Panc1 (cell line): ENCODE measurements at regions not wholly inside any gene's neighbourhood (a gene's known extent, or its start where the extent isn't known, plus 50 kb on each side); places are given as distances from the start of the nearest gene placed in this dataset.

Experiments
- POLR2AphosphoS5 ChIP-seq: IDR thresholded peaks from 2 replicates; pipeline ENCODE4 v1.6.1; 2012; ENCODE audit warnings: mild to moderate bottlenecking, low read depth, low read length, moderate library complexity
- TF ChIP-seq, protein P1 (sequence below): fragments of 450-650 bp; IDR thresholded peaks from 2 replicates; pipeline ENCODE4 v1.5.1; 2017; ENCODE audit warnings: mild to moderate bottlenecking

DNA sequence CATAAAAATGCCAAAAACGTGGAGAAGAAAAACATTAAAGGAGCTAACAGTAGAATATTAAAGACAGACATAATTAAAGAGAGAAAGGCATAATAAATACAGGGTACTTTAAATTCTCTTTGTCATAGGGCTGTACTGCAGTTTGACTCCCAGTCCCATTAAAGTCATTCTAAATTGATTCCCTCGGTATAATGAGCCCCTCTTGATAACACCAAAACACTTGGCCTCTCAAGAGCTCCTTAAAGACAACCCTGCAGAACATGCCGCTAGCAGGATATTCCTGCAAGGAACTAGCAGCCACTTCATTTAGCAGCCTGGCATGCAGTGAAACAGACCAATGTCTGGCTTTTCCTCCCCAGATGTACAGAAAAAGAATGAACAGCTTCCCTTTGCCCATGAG lies 273.8 kb upstream of the ESRRG start:
- TF ChIP-seq POLR2AphosphoS5: no peak
- TF ChIP-seq, protein P1, sequence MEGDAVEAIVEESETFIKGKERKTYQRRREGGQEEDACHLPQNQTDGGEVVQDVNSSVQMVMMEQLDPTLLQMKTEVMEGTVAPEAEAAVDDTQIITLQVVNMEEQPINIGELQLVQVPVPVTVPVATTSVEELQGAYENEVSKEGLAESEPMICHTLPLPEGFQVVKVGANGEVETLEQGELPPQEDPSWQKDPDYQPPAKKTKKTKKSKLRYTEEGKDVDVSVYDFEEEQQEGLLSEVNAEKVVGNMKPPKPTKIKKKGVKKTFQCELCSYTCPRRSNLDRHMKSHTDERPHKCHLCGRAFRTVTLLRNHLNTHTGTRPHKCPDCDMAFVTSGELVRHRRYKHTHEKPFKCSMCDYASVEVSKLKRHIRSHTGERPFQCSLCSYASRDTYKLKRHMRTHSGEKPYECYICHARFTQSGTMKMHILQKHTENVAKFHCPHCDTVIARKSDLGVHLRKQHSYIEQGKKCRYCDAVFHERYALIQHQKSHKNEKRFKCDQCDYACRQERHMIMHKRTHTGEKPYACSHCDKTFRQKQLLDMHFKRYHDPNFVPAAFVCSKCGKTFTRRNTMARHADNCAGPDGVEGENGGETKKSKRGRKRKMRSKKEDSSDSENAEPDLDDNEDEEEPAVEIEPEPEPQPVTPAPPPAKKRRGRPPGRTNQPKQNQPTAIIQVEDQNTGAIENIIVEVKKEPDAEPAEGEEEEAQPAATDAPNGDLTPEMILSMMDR: no peak
